ENCODE measurements at regions not wholly inside any gene's neighbourhood (a gene's known extent, or its start where the extent isn't known, plus 50 kb on each side); places are given as distances from the start of the nearest gene placed in this dataset.

GRCh38 chr7:72466797-72467196 is 54.7 kb upstream of the CALN1 start:
- H3K4me3 ChIP-seq (ENCODE audit: low read depth, low read length) = no peak overlapping the region
- no peak for DNase-seq (ENCODE audit: low read depth)
- no peak for TF ChIP-seq POLR2A (IDR thresholded peaks at IDR 0.05; ENCODE audit: extremely low read depth, insufficient read length)
- TF ChIP-seq MYC (IDR thresholded peaks at IDR 0.05; ENCODE audit: low read depth, low read length) = no peak
- no peak for TF ChIP-seq MAX (IDR thresholded peaks at IDR 0.05; ENCODE audit: low read depth, low read length)
- no peak for TF ChIP-seq CTCF (IDR thresholded peaks at IDR 0.05; ENCODE audit: low read depth, low read length)

GRCh38 chr7:72465521-72465920 is 53.4 kb upstream of the CALN1 start:
- no peak for DNase-seq (ENCODE audit: low read depth)
- no peak overlapping the region for H3K4me3 ChIP-seq (ENCODE audit: low read depth, low read length)
- TF ChIP-seq MAX (IDR thresholded peaks at IDR 0.05; ENCODE audit: low read depth, low read length) = no peak
- no peak for TF ChIP-seq POLR2A (IDR thresholded peaks at IDR 0.05; ENCODE audit: extremely low read depth, insufficient read length)
- no peak for TF ChIP-seq CTCF (IDR thresholded peaks at IDR 0.05; ENCODE audit: low read depth, low read length)
- no peak for TF ChIP-seq MYC (IDR thresholded peaks at IDR 0.05; ENCODE audit: low read depth, low read length)

GRCh38 chr7:72462311-72462710 is 50.2 kb upstream of the CALN1 start:
- DNase-seq (ENCODE audit: low read depth) = no peak
- H3K4me3 ChIP-seq (ENCODE audit: low read depth, low read length) = no peak overlapping the region
- TF ChIP-seq CTCF (IDR thresholded peaks at IDR 0.05; ENCODE audit: low read depth, low read length) (no peak), MYC (IDR thresholded peaks at IDR 0.05; ENCODE audit: low read depth, low read length) (no peak), POLR2A (IDR thresholded peaks at IDR 0.05; ENCODE audit: extremely low read depth, insufficient read length) (no peak), MAX (IDR thresholded peaks at IDR 0.05; ENCODE audit: low read depth, low read length) (no peak)
